CD14-positive monocyte (primary cell): ENCODE measurements at regions not wholly inside any gene's neighbourhood (a gene's known extent, or its start where the extent isn't known, plus 50 kb on each side); places are given as distances from the start of the nearest gene placed in this dataset.

Source experiments
- DNase-seq, 3 donors: peaks; one replicate each; pipeline ENCODE4 v3.0.0-alpha.2; 2011 to 2022
- H2AFZ ChIP-seq: 2 replicates; pipeline ENCODE4 v1.6.0; 2012; ENCODE audit warnings: mild to moderate bottlenecking, low read depth, low read length, inconsistent platforms; ENCODE audit not compliant: insufficient read depth, poor library complexity, severe bottlenecking
- H3K27ac ChIP-seq, 2 donors: 1 replicate in 1 of 2; 2 replicates in 1 of 2; pipeline ENCODE4 v1.5.1; 2012 to 2013; ENCODE audit warnings: low read length in 2 of 2, control low read depth in 1 of 2, inconsistent platforms in 1 of 2, low read depth in 1 of 2, mild to moderate bottlenecking in 1 of 2
- H3K27me3 ChIP-seq, 2 donors: one replicate each; pipeline versions ENCODE4 v1.6.0 to v1.6.1; 2011 to 2013; ENCODE audit warnings: low read length in 2 of 2; ENCODE audit not compliant: control insufficient read depth in 2 of 2, insufficient read depth in 2 of 2
- H3K36me3 ChIP-seq, 2 donors: replicated peaks in 1 of 2; 1 replicate in 1 of 2; 2 replicates in 1 of 2; pipeline versions ENCODE4 v1.5.1 to v1.6.1; 2012 to 2013; ENCODE audit warnings: low read length in 2 of 2, control low read depth in 1 of 2, inconsistent platforms in 1 of 2, mild to moderate bottlenecking in 1 of 2; ENCODE audit not compliant: insufficient read depth in 2 of 2, control insufficient read depth in 1 of 2
- H3K4me1 ChIP-seq, 2 donors: 1 replicate in 1 of 2; 2 replicates in 1 of 2; pipeline versions ENCODE4 v1.5.1 to v1.6.1; 2012 to 2013; ENCODE audit warnings: low read length in 2 of 2, control low read depth in 1 of 2, inconsistent platforms in 1 of 2, mild to moderate bottlenecking in 1 of 2, moderate library complexity in 1 of 2; ENCODE audit not compliant: insufficient read depth in 2 of 2, control insufficient read depth in 1 of 2
- H3K4me2 ChIP-seq: replicated peaks from 2 replicates; pipeline ENCODE3; 2012; ENCODE audit warnings: low read length, moderate library complexity, mild to moderate bottlenecking; ENCODE audit not compliant: poor library complexity, severe bottlenecking; ENCODE audit errors: extremely low read depth
- H3K4me3 ChIP-seq, 3 experiments: fragments of 200-600 bp in 1 of 3; sonication (generic) in 1 of 3; replicated peaks in 1 of 3; 1 replicate in 2 of 3; 2 replicates in 1 of 3; pipeline ENCODE4 v1.5.1; 2011 to 2013; ENCODE audit warnings: low read length in 3 of 3, mild to moderate bottlenecking in 3 of 3, control low read depth in 2 of 3, low read depth in 2 of 3, inconsistent platforms in 1 of 3, moderate library complexity in 1 of 3
- H3K79me2 ChIP-seq: 2 replicates; pipeline ENCODE4 v1.6.0; 2012; ENCODE audit warnings: mild to moderate bottlenecking, control low read depth, inconsistent platforms, low read length, moderate library complexity; ENCODE audit not compliant: insufficient read depth
- H3K9ac ChIP-seq: 2 replicates; pipeline ENCODE4 v1.6.0; 2017; ENCODE audit warnings: low read length, mild to moderate bottlenecking; ENCODE audit not compliant: insufficient read depth, poor library complexity, severe bottlenecking
- H3K9me3 ChIP-seq, 2 donors: replicated peaks in 1 of 2; 1 replicate in 1 of 2; 2 replicates in 1 of 2; pipeline versions ENCODE4 v1.5.1 to v1.6.1; 2012 to 2013; ENCODE audit warnings: low read length in 2 of 2, control low read depth in 1 of 2; ENCODE audit not compliant: control insufficient read depth in 1 of 2, insufficient read depth in 1 of 2
- H4K20me1 ChIP-seq: 2 replicates; pipeline ENCODE4 v1.6.0; 2012; ENCODE audit warnings: mild to moderate bottlenecking, low read length, control low read depth, moderate library complexity; ENCODE audit not compliant: insufficient read depth
- H3K27ac Mint-ChIP-seq, 7 donors: one replicate each; pipeline ENCODE4 v1.8.0; 2020; ENCODE audit warnings: mild to moderate bottlenecking in 7 of 7, mixed read lengths in 7 of 7, moderate library complexity in 6 of 7, inconsistent platforms in 2 of 7
- H3K27me3 Mint-ChIP-seq, 3 donors: one replicate each; pipeline ENCODE4 v1.8.0; 2021 to 2022; ENCODE audit warnings: low read depth in 3 of 3, mild to moderate bottlenecking in 3 of 3, mixed read lengths in 3 of 3, moderate library complexity in 3 of 3, inconsistent platforms in 1 of 3
- H3K36me3 Mint-ChIP-seq, 2 donors: one replicate each; pipeline ENCODE4 v1.8.0; 2020; ENCODE audit warnings: mixed read lengths in 2 of 2, inconsistent platforms in 1 of 2, mild to moderate bottlenecking in 1 of 2
- H3K4me1 Mint-ChIP-seq: one replicate; pipeline ENCODE4 v1.8.0; 2020; ENCODE audit warnings: mild to moderate bottlenecking, mixed read lengths
- H3K4me3 Mint-ChIP-seq, 2 donors: one replicate each; pipeline ENCODE4 v1.8.0; 2020; ENCODE audit warnings: mild to moderate bottlenecking in 2 of 2, mixed read lengths in 2 of 2, moderate library complexity in 1 of 2
- H3K9me3 Mint-ChIP-seq, 7 donors: one replicate each; pipeline ENCODE4 v1.8.0; 2020 to 2022; ENCODE audit warnings: mixed read lengths in 7 of 7, mild to moderate bottlenecking in 6 of 7, moderate library complexity in 6 of 7, inconsistent platforms in 2 of 7
- CTCF ChIP-seq: fragments of 200-600 bp; IDR thresholded peaks from one replicate; pipeline ENCODE4 v1.8.0; 2022; ENCODE audit warnings: antibody characterized with exemption, mild to moderate bottlenecking
- WGBS: methylation state at CpG from one replicate; pipeline ENCODE4 v1.1.5; 2013; ENCODE audit warnings: missing lambda C conversion rate; ENCODE audit not compliant: insufficient coverage; 5-methylcytosine and 5-hydroxymethylcytosine counted together
- intact Hi-C, 2 donors: fragments of 100-400 bp; cut with micrococcal nuclease; formaldehyde crosslinking; loops; one replicate each; pipeline versions ENCODE4 v1.15.0 to v1.15.1; 2023

DNA sequence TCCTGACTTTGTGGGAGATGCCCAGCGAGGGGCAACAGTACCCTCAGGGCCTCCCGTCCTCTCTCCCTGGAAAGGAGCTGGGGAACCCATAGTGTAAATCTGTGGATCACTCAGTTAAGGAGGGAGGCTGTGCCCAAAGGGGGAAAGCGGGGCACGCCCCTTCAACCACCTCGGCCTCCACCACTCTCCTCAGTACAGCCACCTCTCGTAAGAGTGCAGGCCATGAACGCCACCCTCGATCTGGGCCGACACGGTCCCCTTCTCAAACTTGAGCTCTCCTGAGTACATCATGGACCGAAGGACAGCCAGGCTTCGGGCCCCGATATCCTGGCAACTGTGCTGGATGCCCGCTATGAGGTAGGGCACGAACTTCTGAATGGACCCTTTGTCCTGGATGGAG lies 221.8 kb upstream of the ATP6AP2 start:
- peaks cover 0 to 7% (median 4%) of the 10 kb centered on the region in 3 donors for H3K27me3 Mint-ChIP-seq
- no peak overlapping the region for H3K4me3 ChIP-seq
- no peaks in the 10 kb centered on the region for H3K36me3 ChIP-seq
- H4K20me1 ChIP-seq = no peaks in the 10 kb centered on the region
- no peak for TF ChIP-seq CTCF
- DNase-seq = no peak
- H3K27ac Mint-ChIP-seq = peak overlapping the region in 1 of 7 donors; percentile 60
- H3K4me3 Mint-ChIP-seq = no peak overlapping the region
- H3K9me3 ChIP-seq = no peaks in the 10 kb centered on the region
- H3K27ac ChIP-seq = no peak overlapping the region
- no peaks in the 10 kb centered on the region for H3K4me1 ChIP-seq
- no peak overlapping the region for H2AFZ ChIP-seq
- H3K4me1 Mint-ChIP-seq = no peaks in the 10 kb centered on the region
- WGBS = no CpG with 5 or more reads among the region's 15 CpGs
- no peak overlapping the region for H3K9ac ChIP-seq
- no peaks in the 10 kb centered on the region for H3K36me3 Mint-ChIP-seq
- no peak overlapping the region for H3K4me2 ChIP-seq
- H3K9me3 Mint-ChIP-seq = peaks cover 0 to 13% (median 3%) of the 10 kb centered on the region in 7 donors
- intact Hi-C loops = no loop called here
- no peaks in the 10 kb centered on the region for H3K27me3 ChIP-seq
- no peaks in the 10 kb centered on the region for H3K79me2 ChIP-seq

DNA sequence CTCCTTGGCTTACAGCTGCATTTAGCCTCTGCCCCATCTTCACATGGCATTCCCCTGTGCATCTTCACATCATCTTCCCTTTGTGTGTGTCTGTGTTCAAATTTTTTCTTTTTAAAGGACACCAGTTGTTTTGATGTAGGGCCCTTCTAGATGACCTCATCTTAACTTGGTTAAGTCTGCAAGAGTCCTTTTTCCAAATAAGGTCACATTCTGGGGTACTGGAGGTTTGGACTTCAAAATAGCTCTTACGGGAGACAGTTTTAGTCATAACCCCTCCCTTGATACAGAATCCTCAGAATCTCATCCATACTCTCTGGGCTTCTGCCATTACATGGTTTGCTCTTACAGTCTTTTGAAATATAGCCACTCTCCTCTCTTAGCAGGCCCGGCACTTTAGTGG lies 231.5 kb upstream of the ATP6AP2 start:
- Mint-ChIP-seq H3K9me3 (peaks cover 4 to 22% (median 13%) of the 10 kb centered on the region in 7 donors), H3K27me3 (peaks cover 0 to 6% (median 0%) of the 10 kb centered on the region in 3 donors), H3K4me3 (no peak overlapping the region), H3K4me1 (no peaks in the 10 kb centered on the region), H3K27ac (no peak overlapping the region), H3K36me3 (no peaks in the 10 kb centered on the region)
- Histone ChIP-seq H2AFZ (no peak overlapping the region), H3K79me2 (no peaks in the 10 kb centered on the region), H3K27me3 (no peaks in the 10 kb centered on the region), H3K36me3 (no peaks in the 10 kb centered on the region), H3K4me3 (no peak overlapping the region), H3K9ac (no peak overlapping the region), H4K20me1 (no peaks in the 10 kb centered on the region), H3K27ac (no peak overlapping the region), H3K9me3 (peaks cover 7 to 10% of the 10 kb centered on the region in 2 donors), H3K4me1 (no peaks in the 10 kb centered on the region), H3K4me2 (no peak overlapping the region)
- WGBS = no CpG with 5 or more reads among the region's 2 CpGs
- no peak for TF ChIP-seq CTCF
- DNase-seq = no peak
- intact Hi-C loops = no loop called here
